Prostate gland (tissue), 2 donors: ENCODE measurements at regions not wholly inside any gene's neighbourhood (a gene's known extent, or its start where the extent isn't known, plus 50 kb on each side); places are given as distances from the start of the nearest gene placed in this dataset.

Source experiments
- DNase-seq: peaks from one replicate; pipeline ENCODE4 v3.0.0-alpha.2; 2019; ENCODE audit warnings: low spot score
- H3K27ac ChIP-seq, 2 donors: fragments of 200-600 bp; sonication (generic); 2 replicates each; pipeline ENCODE4 v1.5.1; 2017 to 2019
- H3K27me3 ChIP-seq: fragments of 200-600 bp; sonication (generic); replicated peaks from 2 replicates; pipeline ENCODE4 v1.5.1; 2019; ENCODE audit not compliant: insufficient read depth
- H3K36me3 ChIP-seq, 2 donors: fragments of 200-600 bp; sonication (generic); 1 replicate in 1 of 2; 2 replicates in 1 of 2; pipeline versions ENCODE4 v1.5.1 to v1.8.1; 2017 to 2019
- H3K4me1 ChIP-seq: fragments of 200-600 bp; sonication (generic); replicated peaks from 2 replicates; pipeline ENCODE4 v1.5.1; 2019
- H3K4me3 ChIP-seq, 2 donors: fragments of 200-600 bp; sonication (generic); 2 replicates each; pipeline ENCODE4 v1.5.1; 2017 to 2019
- H3K9me3 ChIP-seq: fragments of 200-600 bp; sonication (generic); 2 replicates; pipeline ENCODE4 v1.5.1; 2017
- POLR2A ChIP-seq: fragments of 450-650 bp; IDR thresholded peaks from one replicate; pipeline ENCODE4 v1.6.1; 2016; ENCODE audit warnings: antibody characterized with exemption, mild to moderate bottlenecking
- POLR2AphosphoS5 ChIP-seq: sonication (generic); formaldehyde crosslinking; IDR thresholded peaks from one replicate; pipeline ENCODE4 v1.6.1; 2017; ENCODE audit warnings: antibody characterized with exemption
- WGBS: methylation state at CpG from one replicate; pipeline ENCODE4 v1.1.5; 2018; 5-methylcytosine and 5-hydroxymethylcytosine counted together
- intact Hi-C: fragments of 100-400 bp; cut with DNase I; formaldehyde crosslinking; loops from one replicate; pipeline ENCODE4 v1.14.2; 2022
- TF ChIP-seq, protein P1 (sequence below), 4 experiments: fragments of 200-600 bp in 2 of 4; fragments of 450-650 bp in 2 of 4; sonication (generic) in 2 of 4; IDR thresholded peaks; 1 replicate in 3 of 4; 2 replicates in 1 of 4; pipeline ENCODE4 v1.5.1; 2016 to 2019; ENCODE audit warnings: antibody characterized with exemption in 4 of 4, mild to moderate bottlenecking in 2 of 4, moderate library complexity in 2 of 4

DNA sequence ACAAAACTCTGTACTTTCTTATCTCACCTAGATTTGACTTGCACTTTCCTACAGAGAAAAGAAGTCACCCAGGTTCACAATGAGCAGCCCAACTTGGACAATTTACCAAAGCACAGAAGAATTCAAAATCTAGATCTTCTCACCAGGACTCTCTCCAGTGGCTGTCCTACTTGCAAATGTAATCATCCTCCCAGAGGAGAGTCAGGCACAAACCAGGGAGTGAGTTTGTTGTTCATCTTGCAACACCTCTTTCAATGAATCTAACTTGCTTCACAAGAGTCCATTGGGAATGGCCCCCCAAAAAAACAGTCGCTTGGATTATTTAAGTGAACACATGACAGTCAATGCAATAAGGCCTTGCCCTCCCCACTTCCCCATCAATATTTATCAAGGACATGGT is 144.6 kb downstream of the ATL2 start:
- no peaks in the 10 kb centered on the region for H3K36me3 ChIP-seq
- H3K27me3 ChIP-seq: no peaks in the 10 kb centered on the region
- intact Hi-C loops: no loop called here
- 89% methylated on average over 1 of the region's 1 CpG for WGBS
- DNase-seq: no peak
- H3K4me1 ChIP-seq: no peaks in the 10 kb centered on the region
- no peaks in the 10 kb centered on the region for H3K9me3 ChIP-seq
- no peak overlapping the region for H3K4me3 ChIP-seq
- TF ChIP-seq, protein P1, sequence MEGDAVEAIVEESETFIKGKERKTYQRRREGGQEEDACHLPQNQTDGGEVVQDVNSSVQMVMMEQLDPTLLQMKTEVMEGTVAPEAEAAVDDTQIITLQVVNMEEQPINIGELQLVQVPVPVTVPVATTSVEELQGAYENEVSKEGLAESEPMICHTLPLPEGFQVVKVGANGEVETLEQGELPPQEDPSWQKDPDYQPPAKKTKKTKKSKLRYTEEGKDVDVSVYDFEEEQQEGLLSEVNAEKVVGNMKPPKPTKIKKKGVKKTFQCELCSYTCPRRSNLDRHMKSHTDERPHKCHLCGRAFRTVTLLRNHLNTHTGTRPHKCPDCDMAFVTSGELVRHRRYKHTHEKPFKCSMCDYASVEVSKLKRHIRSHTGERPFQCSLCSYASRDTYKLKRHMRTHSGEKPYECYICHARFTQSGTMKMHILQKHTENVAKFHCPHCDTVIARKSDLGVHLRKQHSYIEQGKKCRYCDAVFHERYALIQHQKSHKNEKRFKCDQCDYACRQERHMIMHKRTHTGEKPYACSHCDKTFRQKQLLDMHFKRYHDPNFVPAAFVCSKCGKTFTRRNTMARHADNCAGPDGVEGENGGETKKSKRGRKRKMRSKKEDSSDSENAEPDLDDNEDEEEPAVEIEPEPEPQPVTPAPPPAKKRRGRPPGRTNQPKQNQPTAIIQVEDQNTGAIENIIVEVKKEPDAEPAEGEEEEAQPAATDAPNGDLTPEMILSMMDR (IDR thresholded peaks at IDR 0.05): no peak
- no peak for TF ChIP-seq POLR2AphosphoS5
- TF ChIP-seq POLR2A: no peak
- H3K27ac ChIP-seq: no peak overlapping the region

DNA sequence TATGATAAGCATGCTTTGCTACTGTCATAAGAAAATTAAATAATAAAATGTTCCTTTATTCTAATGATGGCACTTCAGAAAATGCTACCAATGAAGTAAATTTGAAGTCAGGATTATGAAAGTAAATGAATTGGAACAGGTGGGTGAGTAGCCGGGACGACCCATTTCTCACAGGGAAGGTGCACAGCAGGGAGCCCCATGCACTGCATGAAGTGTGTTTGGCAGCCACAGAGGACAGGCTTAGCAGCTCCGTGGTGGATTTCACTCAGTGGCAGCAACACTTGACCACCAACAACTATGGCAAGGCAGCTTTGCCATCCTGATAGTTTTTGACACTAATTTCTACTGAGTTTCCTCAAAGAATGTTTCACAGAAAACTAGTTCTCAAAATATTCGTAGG is 146.3 kb downstream of the ATL2 start:
- WGBS: 57% methylated on average over 4 of the region's 4 CpGs

DNA sequence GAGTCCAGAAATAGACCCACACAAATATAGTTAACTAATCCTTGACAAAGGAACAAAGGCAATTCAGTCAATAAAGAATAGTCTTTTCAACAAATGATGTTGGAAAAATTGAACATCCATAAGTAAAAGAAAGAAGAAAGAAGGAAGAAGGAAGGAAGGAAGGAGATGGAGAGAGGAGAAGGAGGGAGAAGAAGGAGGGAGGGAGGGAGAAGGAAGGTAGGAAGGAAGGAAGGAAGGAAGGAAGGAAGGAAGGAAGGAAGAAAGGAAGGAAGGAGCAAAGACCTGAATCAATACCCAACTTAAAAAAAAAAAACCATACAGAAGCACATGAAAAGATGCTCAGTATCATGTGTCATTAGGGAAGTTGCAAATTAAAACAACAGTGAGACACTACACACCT is 148.3 kb downstream of the ATL2 start:
- Histone ChIP-seq H3K9me3 (no peaks in the 10 kb centered on the region), H3K27ac (no peak overlapping the region), H3K4me3 (no peak overlapping the region), H3K27me3 (no peaks in the 10 kb centered on the region), H3K36me3 (no peaks in the 10 kb centered on the region), H3K4me1 (no peaks in the 10 kb centered on the region)
- intact Hi-C loops: no loop called here
- TF ChIP-seq, protein P1 (IDR thresholded peaks at IDR 0.05): no peak
- no peak for TF ChIP-seq POLR2AphosphoS5
- no peak for TF ChIP-seq POLR2A
- no peak for DNase-seq

More for the DNA sequence above, 146.3 kb downstream of the ATL2 start:
- no peaks in the 10 kb centered on the region for H3K9me3 ChIP-seq
- intact Hi-C loops: no loop called here
- no peak for TF ChIP-seq POLR2AphosphoS5
- TF ChIP-seq, protein P1 (IDR thresholded peaks at IDR 0.05): no peak
- no peak for TF ChIP-seq POLR2A
- H3K27ac ChIP-seq: no peak overlapping the region
- H3K36me3 ChIP-seq: no peaks in the 10 kb centered on the region
- H3K27me3 ChIP-seq: no peaks in the 10 kb centered on the region
- H3K4me3 ChIP-seq: no peak overlapping the region
- no peak for DNase-seq
- no peaks in the 10 kb centered on the region for H3K4me1 ChIP-seq

DNA sequence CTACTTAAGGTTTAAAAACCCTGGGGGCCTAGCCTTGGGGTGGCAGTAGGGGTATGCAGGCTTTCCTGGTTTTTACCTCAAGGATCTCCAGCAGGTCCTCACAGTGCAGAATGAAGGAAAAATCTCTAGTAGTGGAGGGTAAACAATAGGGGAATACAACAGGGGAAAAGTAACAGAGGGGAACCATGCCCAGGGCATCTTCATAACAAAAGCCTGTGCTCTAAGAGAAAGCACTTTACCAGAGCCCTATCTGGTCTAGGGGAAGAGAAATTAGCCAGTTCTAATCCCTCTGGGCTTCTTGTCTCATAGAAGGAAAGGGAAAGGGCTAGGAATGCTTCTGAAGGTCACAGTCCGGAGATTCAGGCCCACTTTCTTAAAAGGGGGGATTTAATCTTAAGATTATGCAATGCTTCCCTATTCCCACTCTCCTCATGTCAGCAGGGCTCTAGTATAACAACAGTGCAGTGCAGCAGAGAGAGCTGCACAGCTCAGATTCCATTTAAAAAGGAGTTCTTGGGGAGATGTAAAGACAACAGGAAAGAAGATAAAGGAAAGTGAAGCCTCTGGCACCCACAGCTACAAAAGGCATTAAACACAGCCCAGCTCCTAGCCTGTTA is 149.0 kb upstream of the CYP1B1 start:
- 90% methylated on average over 1 of the region's 1 CpG for WGBS
- H3K27me3 ChIP-seq: no peaks in the 10 kb centered on the region
- TF ChIP-seq, protein P1 (IDR thresholded peaks at IDR 0.05): no peak
- TF ChIP-seq POLR2AphosphoS5: no peak
- TF ChIP-seq POLR2A: no peak
- H3K9me3 ChIP-seq: no peaks in the 10 kb centered on the region
- no peak overlapping the region for H3K4me3 ChIP-seq
- no peak overlapping the region for H3K27ac ChIP-seq
- H3K36me3 ChIP-seq: no peaks in the 10 kb centered on the region
- no peak for DNase-seq
- intact Hi-C loops: no loop called here
- H3K4me1 ChIP-seq: no peaks in the 10 kb centered on the region

DNA sequence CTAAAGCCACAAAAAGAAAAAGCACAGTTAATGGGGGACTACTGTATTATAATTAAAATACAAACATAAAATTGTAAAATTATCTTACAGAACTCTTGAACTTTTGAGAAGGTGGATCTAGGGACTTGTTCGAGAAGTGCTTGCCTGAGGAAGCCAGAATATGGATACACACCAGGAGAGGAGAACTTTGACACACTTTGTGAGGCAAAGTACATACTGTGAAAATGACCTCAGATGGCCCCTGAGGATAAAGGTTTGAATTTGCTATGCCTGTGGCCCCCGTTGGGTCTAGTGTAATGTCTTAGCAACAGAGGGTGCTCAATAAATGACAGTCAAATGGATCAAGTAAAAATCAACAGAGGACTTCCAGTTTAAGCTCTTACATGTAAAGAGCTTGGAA is 148.2 kb upstream of the CYP1B1 start:
- no peaks in the 10 kb centered on the region for H3K36me3 ChIP-seq
- no peak overlapping the region for H3K4me3 ChIP-seq
- TF ChIP-seq POLR2A (no peak), POLR2AphosphoS5 (no peak)
- TF ChIP-seq, protein P1 (IDR thresholded peaks at IDR 0.05): no peak
- DNase-seq: no peak
- no peaks in the 10 kb centered on the region for H3K9me3 ChIP-seq
- no peaks in the 10 kb centered on the region for H3K27me3 ChIP-seq
- H3K4me1 ChIP-seq: no peaks in the 10 kb centered on the region
- H3K27ac ChIP-seq: no peak overlapping the region
- 83% methylated on average over 2 of the region's 2 CpGs for WGBS
- intact Hi-C loops: no loop called here
